HepG2 (cell line): ENCODE measurements at regions not wholly inside any gene's neighbourhood (a gene's known extent, or its start where the extent isn't known, plus 50 kb on each side); places are given as distances from the start of the nearest gene placed in this dataset.

ENCODE experiments used
- ATAC-seq: fragments of 200-7000 bp; cut with Tn5 transposase; 3 replicates; pipeline ENCODE4 v1.9.1; 2020; ENCODE audit warnings: mild to moderate bottlenecking, moderate library complexity
- BruUV-seq: library from RNA; stranded (reverse); fragments of 400-500 nt; replicated peaks from 2 replicates; lab custom pipeline; 2021; lab: Mats Ljungman, UMichigan
- CTCF ChIA-PET: fragments of 300-600 bp; formaldehyde crosslinking; extraction: SDS; loops from one replicate; lab custom pipeline; 2021; ENCODE audit warnings: low total read pairs, inconsistent platforms, low intra/inter-chr PET ratio; lab: Yijun Ruan, JAX
- POLR2A ChIA-PET: fragments of 350-600 bp; sonication (Branson Sonifier 250); formaldehyde crosslinking; loops from one replicate; lab custom pipeline; 2020; ENCODE audit warnings: antibody characterized with exemption, inconsistent platforms; lab: Yijun Ruan, JAX
- DNase-seq: peaks from one replicate; pipeline ENCODE4 v3.0.0-alpha.2; 2015; ENCODE audit warnings: low spot score
- FAIRE-seq: peaks from 3 replicates; lab custom pipeline; 2011; peaks lifted over from hg19 to GRCh38; lab: Jason Lieb, UNC
- H2AFZ ChIP-seq: one replicate; pipeline ENCODE4 v1.6.1; 2011; ENCODE audit warnings: low read length, inconsistent platforms
- H3K27ac ChIP-seq: fragments of 300-600 bp; 3 replicates; pipeline ENCODE4 v1.8.0; 2011; ENCODE audit warnings: mixed run types, mild to moderate bottlenecking, mixed read lengths, low read length, inconsistent platforms; ENCODE audit not compliant: insufficient read depth; ENCODE audit errors: extremely low read length
- H3K27me3 ChIP-seq, 2 experiments: fragments of 200-600 bp in 1 of 2; 2 replicates in 1 of 2; 3 replicates in 1 of 2; pipeline versions ENCODE4 v1.6.0 to v1.8.0; 2011; ENCODE audit warnings: low read length in 2 of 2, mild to moderate bottlenecking in 2 of 2, moderate library complexity in 2 of 2, inconsistent platforms in 1 of 2; ENCODE audit not compliant: insufficient read depth in 2 of 2, control insufficient read depth in 1 of 2
- H3K36me3 ChIP-seq, 2 experiments: fragments of 200-600 bp in 1 of 2; replicated peaks in 1 of 2; 2 replicates in 1 of 2; 3 replicates in 1 of 2; pipeline versions ENCODE4 v1.5.1 to v1.8.0; 2011; ENCODE audit warnings: low read length in 2 of 2, inconsistent platforms in 1 of 2; ENCODE audit not compliant: insufficient read depth in 2 of 2, control insufficient read depth in 1 of 2
- H3K4me1 ChIP-seq: 2 replicates; pipeline ENCODE4 v1.5.1; 2012; ENCODE audit warnings: low read length, inconsistent platforms; ENCODE audit not compliant: insufficient read depth
- H3K4me2 ChIP-seq: 2 replicates; pipeline ENCODE4 v1.6.0; 2011; ENCODE audit warnings: low read depth, low read length, inconsistent platforms
- H3K4me3 ChIP-seq, 3 experiments: fragments of 200-600 bp in 1 of 3; sonication (generic), shearing (Covaris generic) in 1 of 3; replicated peaks in 1 of 3; 2 replicates each; pipeline ENCODE4 v1.5.1; 2011 to 2016; ENCODE audit warnings: low read length in 3 of 3, inconsistent platforms in 2 of 3, low read depth in 2 of 3, mild to moderate bottlenecking in 2 of 3, control low read depth in 1 of 3, mixed read lengths in 1 of 3; ENCODE audit not compliant: insufficient read depth in 1 of 3
- H3K79me2 ChIP-seq: one replicate; pipeline ENCODE4 v1.6.1; 2011; ENCODE audit warnings: low read length, inconsistent platforms; ENCODE audit not compliant: insufficient read depth
- H3K9ac ChIP-seq: 2 replicates; pipeline ENCODE4 v1.6.0; 2011; ENCODE audit warnings: mild to moderate bottlenecking, low read depth, low read length, inconsistent platforms; ENCODE audit not compliant: insufficient read depth
- H3K9me3 ChIP-seq: 2 replicates; pipeline ENCODE4 v1.5.1; 2012; ENCODE audit warnings: mild to moderate bottlenecking, low read length
- H4K20me1 ChIP-seq: 2 replicates; pipeline ENCODE4 v1.6.0; 2011; ENCODE audit warnings: inconsistent platforms, mild to moderate bottlenecking, low read length, moderate library complexity; ENCODE audit not compliant: insufficient read depth
- FOXA3 ChIP-seq: IDR thresholded peaks from 2 replicates; pipeline ENCODE4 v1.6.1; 2016; ENCODE audit warnings: missing genetic modification reagents, missing compliant biosample characterization
- GZF1 ChIP-seq: sonication (generic); formaldehyde crosslinking; IDR thresholded peaks from 2 replicates; pipeline ENCODE4 v1.5.1; 2020; ENCODE audit warnings: mild to moderate bottlenecking, missing genetic modification reagents
- KAT2B ChIP-seq: fragments of 150-350 bp; IDR thresholded peaks from 2 replicates; pipeline ENCODE4 v1.6.1; 2014; ENCODE audit warnings: low read depth, low read length, borderline replicate concordance
- PHF8 ChIP-seq: sonication (generic); formaldehyde crosslinking; IDR thresholded peaks from 2 replicates; pipeline ENCODE4 v1.5.0; 2020; ENCODE audit warnings: missing genetic modification reagents
- TBP ChIP-seq: sonication (generic); formaldehyde crosslinking; IDR thresholded peaks from 2 replicates; pipeline ENCODE4 v1.5.0; 2020; ENCODE audit warnings: missing genetic modification reagents
- TFDP1 ChIP-seq: IDR thresholded peaks from 2 replicates; pipeline ENCODE4 v1.6.1; 2016; ENCODE audit warnings: missing compliant biosample characterization, missing genetic modification reagents, borderline replicate concordance
- ZNF572 ChIP-seq: sonication (generic); formaldehyde crosslinking; IDR thresholded peaks from 2 replicates; pipeline ENCODE4 v1.5.1; 2020; ENCODE audit warnings: mild to moderate bottlenecking, missing genetic modification reagents
- WGBS: methylation state at CpG from one replicate; pipeline ENCODE4 v1.1.6; 2017; ENCODE audit warnings: low lambda C conversion rate; 5-methylcytosine and 5-hydroxymethylcytosine counted together
- in situ Hi-C: cut with HindIII; loops from 2 replicates; pipeline ENCODE4 v1.10.0; 2017; ENCODE audit warnings: low pct_unique_long_range_greater_than_20kb; ENCODE audit not compliant: extremely low pct_ligation_motif_present
- intact Hi-C: fragments of 100-400 bp; cut with micrococcal nuclease; formaldehyde crosslinking; loops from one replicate; pipeline ENCODE4 v1.10.0; 2022; ENCODE audit not compliant: unreplicated experiment
- TF ChIP-seq, protein P1 (sequence below): sonication (generic); formaldehyde crosslinking; conservative IDR thresholded peaks from 2 replicates; pipeline ENCODE4 v1.4.0; 2020; ENCODE audit warnings: missing genetic modification reagents
- TF ChIP-seq, protein P2 (sequence below), 2 experiments: sonication (generic) in 1 of 2; formaldehyde crosslinking in 1 of 2; IDR thresholded peaks; 2 replicates each; pipeline versions ENCODE4 v1.6.1 to v1.9.0; 2014 to 2022; ENCODE audit warnings: antibody characterized with exemption in 1 of 2, borderline replicate concordance in 1 of 2, inconsistent platforms in 1 of 2, low read depth in 1 of 2, missing genetic modification reagents in 1 of 2
- TF ChIP-seq, protein P3 (sequence below): sonication (generic); formaldehyde crosslinking; IDR thresholded peaks from 2 replicates; pipeline ENCODE4 v1.4.0; 2020; ENCODE audit warnings: missing genetic modification reagents
- TF ChIP-seq, protein P4 (sequence below): sonication (generic); formaldehyde crosslinking; IDR thresholded peaks from 2 replicates; pipeline ENCODE4 v1.5.0; 2020; ENCODE audit warnings: mild to moderate bottlenecking, missing genetic modification reagents

DNA sequence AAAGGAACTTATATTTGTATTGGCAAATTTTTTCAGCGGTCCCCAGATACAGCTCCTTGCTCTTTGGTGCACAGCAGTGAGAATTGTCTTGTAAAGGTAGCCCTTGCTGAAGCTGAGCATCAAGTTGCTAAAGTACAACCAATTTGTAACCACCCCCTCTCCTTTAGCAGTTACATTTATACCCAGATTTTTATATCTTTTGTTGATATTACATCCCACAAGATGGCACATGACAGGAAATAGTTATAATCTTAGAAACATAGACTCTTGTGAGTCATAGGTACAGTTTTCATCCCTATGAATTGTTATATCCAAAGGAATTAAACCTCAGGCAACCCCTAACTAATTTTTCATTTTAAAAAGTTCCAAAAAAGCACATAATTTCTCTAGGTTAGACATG, 523.0 kb upstream of the SLITRK1 start:
- Histone ChIP-seq H3K4me2 (no peak overlapping the region), H3K27ac (no peak overlapping the region), H3K4me1 (no peaks in the 10 kb centered on the region), H3K9me3 (no peaks in the 10 kb centered on the region; the same call in 1 of the 2 replicates), H3K79me2 (no peaks in the 10 kb centered on the region), H3K4me3 (no peak overlapping the region), H4K20me1 (no peaks in the 10 kb centered on the region), H3K9ac (no peak overlapping the region), H3K36me3 (no peaks in the 10 kb centered on the region), H3K27me3 (no peaks in the 10 kb centered on the region), H2AFZ (no peak overlapping the region)
- no TSS peak for BruUV-seq
- intact Hi-C loops (no loop called here), in situ Hi-C loops (no loop called here)
- ATAC-seq (no peak), FAIRE-seq (no peak), DNase-seq (no peak)
- CTCF ChIA-PET, result no interaction called here
- POLR2A ChIA-PET, result no interaction called here
- 37% methylated on average over 1 of the region's 1 CpG for WGBS
- no peak for TF ChIP-seq TBP
- TF ChIP-seq KAT2B, result no peak
- TF ChIP-seq, protein P1, sequence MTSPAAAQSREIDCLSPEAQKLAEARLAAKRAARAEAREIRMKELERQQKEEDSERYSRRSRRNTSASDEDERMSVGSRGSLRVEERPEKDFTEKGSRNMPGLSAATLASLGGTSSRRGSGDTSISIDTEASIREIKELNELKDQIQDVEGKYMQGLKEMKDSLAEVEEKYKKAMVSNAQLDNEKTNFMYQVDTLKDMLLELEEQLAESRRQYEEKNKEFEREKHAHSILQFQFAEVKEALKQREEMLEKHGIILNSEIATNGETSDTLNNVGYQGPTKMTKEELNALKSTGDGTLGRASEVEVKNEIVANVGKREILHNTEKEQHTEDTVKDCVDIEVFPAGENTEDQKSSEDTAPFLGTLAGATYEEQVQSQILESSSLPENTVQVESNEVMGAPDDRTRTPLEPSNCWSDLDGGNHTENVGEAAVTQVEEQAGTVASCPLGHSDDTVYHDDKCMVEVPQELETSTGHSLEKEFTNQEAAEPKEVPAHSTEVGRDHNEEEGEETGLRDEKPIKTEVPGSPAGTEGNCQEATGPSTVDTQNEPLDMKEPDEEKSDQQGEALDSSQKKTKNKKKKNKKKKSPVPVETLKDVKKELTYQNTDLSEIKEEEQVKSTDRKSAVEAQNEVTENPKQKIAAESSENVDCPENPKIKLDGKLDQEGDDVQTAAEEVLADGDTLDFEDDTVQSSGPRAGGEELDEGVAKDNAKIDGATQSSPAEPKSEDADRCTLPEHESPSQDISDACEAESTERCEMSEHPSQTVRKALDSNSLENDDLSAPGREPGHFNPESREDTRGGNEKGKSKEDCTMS (CRISPR knock-in tag), result no peak
- TF ChIP-seq, protein P2, sequence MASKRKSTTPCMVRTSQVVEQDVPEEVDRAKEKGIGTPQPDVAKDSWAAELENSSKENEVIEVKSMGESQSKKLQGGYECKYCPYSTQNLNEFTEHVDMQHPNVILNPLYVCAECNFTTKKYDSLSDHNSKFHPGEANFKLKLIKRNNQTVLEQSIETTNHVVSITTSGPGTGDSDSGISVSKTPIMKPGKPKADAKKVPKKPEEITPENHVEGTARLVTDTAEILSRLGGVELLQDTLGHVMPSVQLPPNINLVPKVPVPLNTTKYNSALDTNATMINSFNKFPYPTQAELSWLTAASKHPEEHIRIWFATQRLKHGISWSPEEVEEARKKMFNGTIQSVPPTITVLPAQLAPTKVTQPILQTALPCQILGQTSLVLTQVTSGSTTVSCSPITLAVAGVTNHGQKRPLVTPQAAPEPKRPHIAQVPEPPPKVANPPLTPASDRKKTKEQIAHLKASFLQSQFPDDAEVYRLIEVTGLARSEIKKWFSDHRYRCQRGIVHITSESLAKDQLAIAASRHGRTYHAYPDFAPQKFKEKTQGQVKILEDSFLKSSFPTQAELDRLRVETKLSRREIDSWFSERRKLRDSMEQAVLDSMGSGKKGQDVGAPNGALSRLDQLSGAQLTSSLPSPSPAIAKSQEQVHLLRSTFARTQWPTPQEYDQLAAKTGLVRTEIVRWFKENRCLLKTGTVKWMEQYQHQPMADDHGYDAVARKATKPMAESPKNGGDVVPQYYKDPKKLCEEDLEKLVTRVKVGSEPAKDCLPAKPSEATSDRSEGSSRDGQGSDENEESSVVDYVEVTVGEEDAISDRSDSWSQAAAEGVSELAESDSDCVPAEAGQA (IDR thresholded peaks at IDR 0.05; ENCODE audit: low read depth), result no peak
- TF ChIP-seq, protein P2 (CRISPR knock-in tag; IDR thresholded peaks at IDR 0.05; ENCODE audit: borderline replicate concordance), result no peak
- TF ChIP-seq FOXA3 (CRISPR knock-in tag), result no peak
- TF ChIP-seq, protein P3, sequence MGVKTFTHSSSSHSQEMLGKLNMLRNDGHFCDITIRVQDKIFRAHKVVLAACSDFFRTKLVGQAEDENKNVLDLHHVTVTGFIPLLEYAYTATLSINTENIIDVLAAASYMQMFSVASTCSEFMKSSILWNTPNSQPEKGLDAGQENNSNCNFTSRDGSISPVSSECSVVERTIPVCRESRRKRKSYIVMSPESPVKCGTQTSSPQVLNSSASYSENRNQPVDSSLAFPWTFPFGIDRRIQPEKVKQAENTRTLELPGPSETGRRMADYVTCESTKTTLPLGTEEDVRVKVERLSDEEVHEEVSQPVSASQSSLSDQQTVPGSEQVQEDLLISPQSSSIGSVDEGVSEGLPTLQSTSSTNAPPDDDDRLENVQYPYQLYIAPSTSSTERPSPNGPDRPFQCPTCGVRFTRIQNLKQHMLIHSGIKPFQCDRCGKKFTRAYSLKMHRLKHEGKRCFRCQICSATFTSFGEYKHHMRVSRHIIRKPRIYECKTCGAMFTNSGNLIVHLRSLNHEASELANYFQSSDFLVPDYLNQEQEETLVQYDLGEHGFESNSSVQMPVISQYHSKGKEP, result no peak
- TF ChIP-seq TFDP1 (CRISPR knock-in tag), result no peak
- no peak for TF ChIP-seq PHF8
- TF ChIP-seq, protein P4, sequence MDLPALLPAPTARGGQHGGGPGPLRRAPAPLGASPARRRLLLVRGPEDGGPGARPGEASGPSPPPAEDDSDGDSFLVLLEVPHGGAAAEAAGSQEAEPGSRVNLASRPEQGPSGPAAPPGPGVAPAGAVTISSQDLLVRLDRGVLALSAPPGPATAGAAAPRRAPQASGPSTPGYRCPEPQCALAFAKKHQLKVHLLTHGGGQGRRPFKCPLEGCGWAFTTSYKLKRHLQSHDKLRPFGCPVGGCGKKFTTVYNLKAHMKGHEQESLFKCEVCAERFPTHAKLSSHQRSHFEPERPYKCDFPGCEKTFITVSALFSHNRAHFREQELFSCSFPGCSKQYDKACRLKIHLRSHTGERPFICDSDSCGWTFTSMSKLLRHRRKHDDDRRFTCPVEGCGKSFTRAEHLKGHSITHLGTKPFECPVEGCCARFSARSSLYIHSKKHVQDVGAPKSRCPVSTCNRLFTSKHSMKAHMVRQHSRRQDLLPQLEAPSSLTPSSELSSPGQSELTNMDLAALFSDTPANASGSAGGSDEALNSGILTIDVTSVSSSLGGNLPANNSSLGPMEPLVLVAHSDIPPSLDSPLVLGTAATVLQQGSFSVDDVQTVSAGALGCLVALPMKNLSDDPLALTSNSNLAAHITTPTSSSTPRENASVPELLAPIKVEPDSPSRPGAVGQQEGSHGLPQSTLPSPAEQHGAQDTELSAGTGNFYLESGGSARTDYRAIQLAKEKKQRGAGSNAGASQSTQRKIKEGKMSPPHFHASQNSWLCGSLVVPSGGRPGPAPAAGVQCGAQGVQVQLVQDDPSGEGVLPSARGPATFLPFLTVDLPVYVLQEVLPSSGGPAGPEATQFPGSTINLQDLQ (CRISPR knock-in tag), result no peak
- no peak for TF ChIP-seq ZNF572 (CRISPR knock-in tag)
- TF ChIP-seq GZF1, result no peak
